ENCODE measurements at regions not wholly inside any gene's neighbourhood (a gene's known extent, or its start where the extent isn't known, plus 50 kb on each side); places are given as distances from the start of the nearest gene placed in this dataset.

GRCh38 chr13:111502957-111503356 is 182.5 kb downstream of the TEX29 start:
- no peak for DNase-seq

- no peak for DNase-seq
Observed at GRCh38 chr13:111503376-111503775, 182.9 kb downstream of the TEX29 start.

GRCh38 chr13:111503905-111504695 is 183.7 kb downstream of the TEX29 start:
- no peak for DNase-seq

GRCh38 chr13:111505175-111505777 is 184.8 kb downstream of the TEX29 start:
- DNase-seq = peak in 1 of 2 experiments; percentile 4

GRCh38 chr13:111506125-111506524 is 185.7 kb downstream of the TEX29 start:
- DNase-seq = no peak

GRCh38 chr13:111506621-111507020 is 186.2 kb downstream of the TEX29 start:
- DNase-seq = no peak

- DNase-seq = no peak
Observed at GRCh38 chr13:111508164-111508870, 187.9 kb downstream of the TEX29 start.

- DNase-seq = no peak
Observed at GRCh38 chr13:111508902-111509509, 188.6 kb downstream of the TEX29 start.

GRCh38 chr13:111510502-111511218 is 190.2 kb downstream of the TEX29 start:
- DNase-seq = no peak

GRCh38 chr13:111511219-111511732 is 190.8 kb downstream of the TEX29 start:
- no peak for DNase-seq

GRCh38 chr13:111511805-111512504 is 191.5 kb downstream of the TEX29 start:
- DNase-seq = no peak

- no peak for DNase-seq
Observed at GRCh38 chr13:111512707-111513106, 192.3 kb downstream of the TEX29 start.

- DNase-seq = no peak
Observed at GRCh38 chr13:111513766-111514609, 193.5 kb downstream of the TEX29 start.

- no peak for DNase-seq
Observed at GRCh38 chr13:111514610-111515306, 194.3 kb downstream of the TEX29 start.

- DNase-seq = no peak
Observed at GRCh38 chr13:111515307-111515617, 194.8 kb downstream of the TEX29 start.

- DNase-seq = no peak
Observed at GRCh38 chr13:111515635-111516034, 195.2 kb downstream of the TEX29 start.

GRCh38 chr13:111516712-111517640 is 196.5 kb downstream of the TEX29 start:
- no peak for DNase-seq

GRCh38 chr13:111517641-111518010 is 197.2 kb downstream of the TEX29 start:
- DNase-seq = no peak

GRCh38 chr13:111518161-111518792 is 197.8 kb downstream of the TEX29 start:
- no peak for DNase-seq

Measured in AML-193 (cell line).